ENCODE measurements at regions not wholly inside any gene's neighbourhood (a gene's known extent, or its start where the extent isn't known, plus 50 kb on each side); places are given as distances from the start of the nearest gene placed in this dataset.

GRCh38 chr4:108567831-108568230 is 52.5 kb upstream of the RPL34 start:
- H3K4me3 Mint-ChIP-seq: no peak overlapping the region
- no peak overlapping the region for H3K9ac ChIP-seq (ENCODE audit: low read length)
- peaks cover 6% of the 10 kb centered on the region for H3K4me1 Mint-ChIP-seq
- DNase-seq (no peak), ATAC-seq (ENCODE audit: low read depth) (no peak)
- intact Hi-C loops (cut with micrococcal nuclease): no loop called here
- H3K36me3 ChIP-seq (replicated peaks in 1 of 2; ENCODE audit: control extremely low read depth in 1 of 2, control insufficient read depth in 1 of 2, extremely low read depth in 1 of 2, insufficient read depth in 2 of 2, low read length in 1 of 2): no peaks in the 10 kb centered on the region
- ChIA-PET CTCF (no interaction called here), POLR2A (no interaction called here)
- H3K27me3 Mint-ChIP-seq: peaks cover 3% of the 10 kb centered on the region
- no peak overlapping the region for H3K4me2 ChIP-seq (replicated peaks; ENCODE audit: low read depth, low read length, poor library complexity, severe bottlenecking)
- TF ChIP-seq CTCF (IDR thresholded peaks at IDR 0.05): no peak
- no peak for TF ChIP-seq EZH2 (IDR thresholded peaks at IDR 0.05; ENCODE audit: borderline replicate concordance, insufficient read depth, low read depth, low read length, poor library complexity, severe bottlenecking)
- no peaks in the 10 kb centered on the region for H3K27me3 ChIP-seq (replicated peaks in 1 of 4; ENCODE audit: control extremely low read depth in 1 of 4, control insufficient read depth in 3 of 4, insufficient read depth in 4 of 4, low read length in 3 of 4)
- no peaks in the 10 kb centered on the region for H3K9me3 Mint-ChIP-seq (ENCODE audit: insufficient read depth)
- H4K20me1 ChIP-seq (ENCODE audit: control insufficient read depth, insufficient read depth, low read length, poor library complexity, severe bottlenecking): no peaks in the 10 kb centered on the region
- no peak overlapping the region for H2AFZ ChIP-seq (ENCODE audit: insufficient read depth, low read depth, low read length, poor library complexity, severe bottlenecking)
- H3K4me3 ChIP-seq (ENCODE audit: control extremely low read depth in 1 of 5, extremely low read depth in 1 of 5, insufficient read depth in 1 of 5, low read depth in 2 of 5, low read length in 4 of 5): no peak overlapping the region
- no peak overlapping the region for H3K27ac ChIP-seq (ENCODE audit: low read length in 2 of 2)
- no peak overlapping the region for H3K27ac Mint-ChIP-seq
- no peaks in the 10 kb centered on the region for H3K4me1 ChIP-seq (ENCODE audit: control insufficient read depth in 2 of 2, insufficient read depth in 2 of 2, low read length in 2 of 2)
- H3K79me2 ChIP-seq (ENCODE audit: control insufficient read depth, insufficient read depth, low read length): no peaks in the 10 kb centered on the region
- no peaks in the 10 kb centered on the region for H3K9me3 ChIP-seq (ENCODE audit: control extremely low read depth in 1 of 3, control insufficient read depth in 2 of 3, insufficient read depth in 1 of 3, low read length in 2 of 3)

- peaks cover 5% of the 10 kb centered on the region for H3K27me3 Mint-ChIP-seq
- 78% methylated on average over 1 of the region's 3 CpGs for WGBS (ENCODE audit: insufficient coverage)
- no peak for TF ChIP-seq EZH2 (IDR thresholded peaks at IDR 0.05; ENCODE audit: borderline replicate concordance, insufficient read depth, low read depth, low read length, poor library complexity, severe bottlenecking)
- no peak for TF ChIP-seq CTCF (IDR thresholded peaks at IDR 0.05)
- no peak for ATAC-seq (ENCODE audit: low read depth)
- Histone ChIP-seq H3K36me3 (replicated peaks in 1 of 2; ENCODE audit: control extremely low read depth in 1 of 2, control insufficient read depth in 1 of 2, extremely low read depth in 1 of 2, insufficient read depth in 2 of 2, low read length in 1 of 2) (no peaks in the 10 kb centered on the region), H3K4me2 (replicated peaks; ENCODE audit: low read depth, low read length, poor library complexity, severe bottlenecking) (no peak overlapping the region), H3K4me3 (ENCODE audit: control extremely low read depth in 1 of 5, extremely low read depth in 1 of 5, insufficient read depth in 1 of 5, low read depth in 2 of 5, low read length in 4 of 5) (no peak overlapping the region), H3K27ac (ENCODE audit: low read length in 2 of 2) (no peak overlapping the region), H2AFZ (ENCODE audit: insufficient read depth, low read depth, low read length, poor library complexity, severe bottlenecking) (no peak overlapping the region), H3K79me2 (ENCODE audit: control insufficient read depth, insufficient read depth, low read length) (no peaks in the 10 kb centered on the region), H3K9me3 (ENCODE audit: control extremely low read depth in 1 of 3, control insufficient read depth in 2 of 3, insufficient read depth in 1 of 3, low read length in 2 of 3) (no peaks in the 10 kb centered on the region), H4K20me1 (ENCODE audit: control insufficient read depth, insufficient read depth, low read length, poor library complexity, severe bottlenecking) (no peaks in the 10 kb centered on the region), H3K27me3 (replicated peaks in 1 of 4; ENCODE audit: control extremely low read depth in 1 of 4, control insufficient read depth in 3 of 4, insufficient read depth in 4 of 4, low read length in 3 of 4) (no peaks in the 10 kb centered on the region), H3K4me1 (ENCODE audit: control insufficient read depth in 2 of 2, insufficient read depth in 2 of 2, low read length in 2 of 2) (peaks cover 12% of the 10 kb centered on the region in 2 donors), H3K9ac (ENCODE audit: low read length) (no peak overlapping the region)
- H3K9me3 Mint-ChIP-seq (ENCODE audit: insufficient read depth): no peaks in the 10 kb centered on the region
- DNase-seq: no peak
- CTCF ChIA-PET: interaction anchor here (3.3 kb wide), 1 partner anchor 12 kb away, joined by 16 read pairs; no protein-coding TSS in a partner anchor
- H3K4me3 Mint-ChIP-seq: no peak overlapping the region
- intact Hi-C loops (cut with micrococcal nuclease): no loop called here
- POLR2A ChIA-PET: no interaction called here
- no peak overlapping the region for H3K27ac Mint-ChIP-seq
- H3K4me1 Mint-ChIP-seq: peaks cover 18% of the 10 kb centered on the region
Observed at GRCh38 chr4:108561116-108561515, 59.3 kb upstream of the RPL34 start.

All from B cell (primary cell).